Hepatocyte (in vitro differentiated cells): ENCODE measurements at regions not wholly inside any gene's neighbourhood (a gene's known extent, or its start where the extent isn't known, plus 50 kb on each side); places are given as distances from the start of the nearest gene placed in this dataset.

Experiments
- DNase-seq: peaks from one replicate; pipeline ENCODE4 v3.0.0-alpha.2; 2016; ENCODE audit warnings: low spot score
- H2AFZ ChIP-seq: fragments of 200-600 bp; sonication (generic); 2 replicates; pipeline ENCODE4 v1.6.0; 2016; ENCODE audit warnings: antibody characterized with exemption, mild to moderate bottlenecking
- H3K27ac ChIP-seq: fragments of 200-600 bp; sonication (generic); 2 replicates; pipeline ENCODE4 v1.5.1; 2016; ENCODE audit warnings: mild to moderate bottlenecking
- H3K27me3 ChIP-seq: fragments of 200-600 bp; sonication (generic); 2 replicates; pipeline ENCODE4 v1.6.1; 2016
- H3K36me3 ChIP-seq: fragments of 200-600 bp; sonication (generic); replicated peaks from 2 replicates; pipeline ENCODE4 v1.5.1; 2016; ENCODE audit warnings: low read depth; ENCODE audit not compliant: insufficient read depth
- H3K4me1 ChIP-seq: fragments of 200-600 bp; sonication (generic); 2 replicates; pipeline ENCODE4 v1.5.1; 2016; ENCODE audit warnings: mild to moderate bottlenecking, moderate library complexity; ENCODE audit not compliant: insufficient read depth
- H3K4me2 ChIP-seq: fragments of 200-600 bp; sonication (generic); 2 replicates; pipeline ENCODE4 v1.6.0; 2016
- H3K4me3 ChIP-seq: fragments of 200-600 bp; sonication (generic); 2 replicates; pipeline ENCODE4 v1.5.1; 2016; ENCODE audit warnings: mild to moderate bottlenecking
- H3K79me2 ChIP-seq: fragments of 200-600 bp; sonication (generic); 2 replicates; pipeline ENCODE4 v1.6.0; 2017; ENCODE audit warnings: mild to moderate bottlenecking
- H3K9me2 ChIP-seq: fragments of 200-600 bp; sonication (generic); replicated peaks from 2 replicates; pipeline ENCODE4 v1.6.0; 2017; ENCODE audit warnings: mild to moderate bottlenecking; ENCODE audit not compliant: insufficient read depth
- H3K9me3 ChIP-seq: fragments of 200-600 bp; sonication (generic); 2 replicates; pipeline ENCODE4 v1.5.1; 2016; ENCODE audit warnings: low read depth, mild to moderate bottlenecking
- H4K20me1 ChIP-seq: fragments of 200-600 bp; sonication (generic); 2 replicates; pipeline ENCODE4 v1.6.0; 2016; ENCODE audit warnings: mild to moderate bottlenecking; ENCODE audit not compliant: insufficient read depth, poor library complexity, severe bottlenecking
- EZH2 ChIP-seq: fragments of 200-600 bp; sonication (generic); IDR thresholded peaks from 2 replicates; pipeline ENCODE4 v1.6.1; 2016; ENCODE audit warnings: antibody characterized with exemption, mild to moderate bottlenecking, borderline replicate concordance
- EZH2phosphoT487 ChIP-seq: fragments of 200-600 bp; sonication (generic); IDR thresholded peaks from one replicate; pipeline ENCODE4 v1.6.1; 2018; ENCODE audit warnings: antibody characterized with exemption, mild to moderate bottlenecking, low read depth, moderate library complexity; ENCODE audit not compliant: unreplicated experiment, severe bottlenecking
- WGBS: methylation state at CpG from one replicate; pipeline ENCODE4 v1.1.6; 2016; ENCODE audit warnings: low lambda C conversion rate; ENCODE audit errors: missing lambda C conversion rate; 5-methylcytosine and 5-hydroxymethylcytosine counted together
- TF ChIP-seq, protein P1 (sequence below): fragments of 200-600 bp; sonication (generic); IDR thresholded peaks from 2 replicates; pipeline ENCODE4 v1.5.1; 2016; ENCODE audit warnings: antibody characterized with exemption, mild to moderate bottlenecking; ENCODE audit not compliant: poor library complexity

DNA sequence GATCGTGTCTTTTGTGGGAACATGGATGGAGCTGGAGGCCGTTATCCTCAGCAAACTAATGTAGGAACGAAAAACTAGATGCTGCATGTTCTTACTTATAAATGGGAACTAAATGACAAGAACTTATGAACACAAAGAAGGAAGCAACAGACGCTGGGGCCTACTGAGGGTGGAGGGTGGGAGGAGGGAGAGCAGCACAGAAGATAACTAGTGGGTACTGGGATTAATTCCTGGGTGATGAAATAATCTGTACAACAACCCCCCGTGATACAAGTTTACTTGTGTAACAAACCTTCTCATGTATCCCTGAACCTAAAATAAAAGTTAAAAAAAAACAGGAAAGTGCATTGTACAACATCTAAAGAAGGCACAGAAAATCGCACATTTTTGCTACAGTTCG, 59.0 kb upstream of the TMEM170B start:
- H3K27ac ChIP-seq = no peak overlapping the region
- 91% methylated on average over 7 of the region's 7 CpGs for WGBS
- H3K9me2 ChIP-seq = no peaks in the 10 kb centered on the region
- no peaks in the 10 kb centered on the region for H3K36me3 ChIP-seq
- no peaks in the 10 kb centered on the region for H4K20me1 ChIP-seq
- H3K9me3 ChIP-seq = no peaks in the 10 kb centered on the region
- H3K27me3 ChIP-seq = no peaks in the 10 kb centered on the region
- TF ChIP-seq, protein P1, sequence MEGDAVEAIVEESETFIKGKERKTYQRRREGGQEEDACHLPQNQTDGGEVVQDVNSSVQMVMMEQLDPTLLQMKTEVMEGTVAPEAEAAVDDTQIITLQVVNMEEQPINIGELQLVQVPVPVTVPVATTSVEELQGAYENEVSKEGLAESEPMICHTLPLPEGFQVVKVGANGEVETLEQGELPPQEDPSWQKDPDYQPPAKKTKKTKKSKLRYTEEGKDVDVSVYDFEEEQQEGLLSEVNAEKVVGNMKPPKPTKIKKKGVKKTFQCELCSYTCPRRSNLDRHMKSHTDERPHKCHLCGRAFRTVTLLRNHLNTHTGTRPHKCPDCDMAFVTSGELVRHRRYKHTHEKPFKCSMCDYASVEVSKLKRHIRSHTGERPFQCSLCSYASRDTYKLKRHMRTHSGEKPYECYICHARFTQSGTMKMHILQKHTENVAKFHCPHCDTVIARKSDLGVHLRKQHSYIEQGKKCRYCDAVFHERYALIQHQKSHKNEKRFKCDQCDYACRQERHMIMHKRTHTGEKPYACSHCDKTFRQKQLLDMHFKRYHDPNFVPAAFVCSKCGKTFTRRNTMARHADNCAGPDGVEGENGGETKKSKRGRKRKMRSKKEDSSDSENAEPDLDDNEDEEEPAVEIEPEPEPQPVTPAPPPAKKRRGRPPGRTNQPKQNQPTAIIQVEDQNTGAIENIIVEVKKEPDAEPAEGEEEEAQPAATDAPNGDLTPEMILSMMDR = no peak
- no peak for TF ChIP-seq EZH2
- no peak for TF ChIP-seq EZH2phosphoT487
- DNase-seq = no peak
- H3K79me2 ChIP-seq = no peaks in the 10 kb centered on the region
- no peak overlapping the region for H2AFZ ChIP-seq
- H3K4me3 ChIP-seq = no peak overlapping the region
- no peak overlapping the region for H3K4me2 ChIP-seq
- H3K4me1 ChIP-seq = peaks cover 5% of the 10 kb centered on the region

DNA sequence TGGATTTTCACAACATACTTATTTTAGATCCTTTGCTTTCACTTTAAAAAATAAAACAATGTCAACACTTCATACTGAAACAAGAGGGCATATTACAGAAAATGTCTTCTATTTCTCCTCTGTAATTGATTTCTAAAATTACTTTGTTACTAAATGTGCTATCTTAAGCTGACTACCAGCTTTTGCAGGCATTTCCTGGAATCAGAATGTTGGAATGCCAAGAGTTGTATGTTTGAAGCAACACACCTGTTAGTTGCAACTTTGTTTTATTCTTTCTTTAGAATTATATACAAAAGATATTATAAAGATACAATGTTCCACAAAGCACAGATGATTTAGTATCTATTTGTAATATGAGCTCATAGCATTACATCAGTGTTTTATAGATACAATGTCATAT, 62.5 kb upstream of the TMEM170B start:
- H3K27me3 ChIP-seq = no peaks in the 10 kb centered on the region
- no peaks in the 10 kb centered on the region for H3K36me3 ChIP-seq
- no peak for TF ChIP-seq EZH2
- TF ChIP-seq, protein P1 = no peak
- TF ChIP-seq EZH2phosphoT487 = no peak
- H3K27ac ChIP-seq = no peak overlapping the region
- H3K4me2 ChIP-seq = no peak overlapping the region
- no peak overlapping the region for H3K4me3 ChIP-seq
- no peak for DNase-seq
- no peaks in the 10 kb centered on the region for H3K9me2 ChIP-seq
- no peaks in the 10 kb centered on the region for H3K4me1 ChIP-seq
- H3K9me3 ChIP-seq = no peaks in the 10 kb centered on the region
- H4K20me1 ChIP-seq = no peaks in the 10 kb centered on the region
- H3K79me2 ChIP-seq = no peaks in the 10 kb centered on the region
- no peak overlapping the region for H2AFZ ChIP-seq

DNA sequence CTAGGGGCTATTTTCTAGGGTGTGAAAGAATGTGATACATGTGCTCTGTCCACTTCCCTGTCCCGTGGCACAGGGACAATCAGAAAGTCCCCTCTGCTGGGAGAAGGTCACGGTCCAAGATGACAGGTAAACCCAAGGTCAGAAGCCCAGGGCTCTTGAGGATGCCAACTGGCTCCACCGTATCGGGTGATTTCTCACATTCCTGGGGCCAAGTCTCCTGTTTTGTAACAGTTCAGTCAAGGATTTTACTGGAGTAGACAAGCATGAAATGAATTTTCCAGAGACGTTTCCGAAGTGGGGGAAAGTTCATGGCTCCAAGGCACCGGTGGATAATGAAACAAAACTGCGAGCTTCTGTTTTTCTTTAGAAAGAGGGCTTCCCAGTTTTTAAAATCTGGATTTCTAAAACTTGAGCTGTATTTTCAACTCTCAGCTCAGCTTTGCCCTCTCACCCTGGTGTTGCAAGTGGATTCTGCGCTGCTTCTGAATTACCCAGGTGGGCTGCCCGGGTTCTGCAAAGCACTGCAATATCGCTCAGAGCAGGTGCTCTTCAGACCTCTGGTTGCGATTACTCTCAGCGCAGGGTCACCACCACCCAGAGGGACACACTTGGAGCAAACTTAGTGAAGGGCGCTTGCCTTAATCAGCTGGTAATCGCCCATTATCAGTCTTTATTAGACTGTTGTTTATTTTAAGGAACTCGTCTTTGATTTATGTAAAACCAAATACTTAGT, 64.4 kb upstream of the TMEM170B start:
- 66% methylated on average over 16 of the region's 16 CpGs for WGBS
- Histone ChIP-seq H3K79me2 (no peaks in the 10 kb centered on the region), H2AFZ (no peak overlapping the region), H3K36me3 (no peaks in the 10 kb centered on the region), H3K4me1 (no peaks in the 10 kb centered on the region), H3K27ac (no peak overlapping the region), H4K20me1 (no peaks in the 10 kb centered on the region), H3K9me3 (no peaks in the 10 kb centered on the region), H3K27me3 (no peaks in the 10 kb centered on the region), H3K4me2 (no peak overlapping the region), H3K4me3 (no peak overlapping the region), H3K9me2 (no peaks in the 10 kb centered on the region)
- DNase-seq = no peak
- no peak for TF ChIP-seq EZH2

DNA sequence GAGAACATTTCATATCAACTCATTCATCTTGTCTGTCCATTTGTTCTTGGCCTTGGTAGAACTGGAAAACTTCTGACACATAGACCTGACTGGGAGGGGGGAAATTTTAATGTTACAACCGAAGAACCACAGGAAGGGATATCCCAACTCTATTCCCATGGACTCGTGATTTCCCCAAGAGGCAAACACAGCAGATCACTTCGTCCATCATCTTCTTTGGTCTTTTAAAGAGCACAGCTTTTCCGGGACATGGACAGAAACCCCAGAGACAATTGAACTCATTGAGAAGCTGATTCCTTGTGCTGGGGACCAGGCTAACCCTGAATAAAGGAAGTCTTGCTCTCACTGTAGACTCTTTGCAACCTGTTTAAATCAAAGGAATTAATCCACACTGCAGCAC, 66.3 kb upstream of the TMEM170B start:
- Histone ChIP-seq H3K79me2 (no peaks in the 10 kb centered on the region), H3K9me3 (no peaks in the 10 kb centered on the region), H2AFZ (no peak overlapping the region), H3K4me2 (no peak overlapping the region), H3K4me3 (no peak overlapping the region), H4K20me1 (no peaks in the 10 kb centered on the region), H3K27me3 (no peaks in the 10 kb centered on the region), H3K27ac (no peak overlapping the region), H3K36me3 (no peaks in the 10 kb centered on the region), H3K9me2 (no peaks in the 10 kb centered on the region), H3K4me1 (no peaks in the 10 kb centered on the region)
- DNase-seq = no peak
- WGBS = 94% methylated on average over 4 of the region's 4 CpGs
- TF ChIP-seq EZH2phosphoT487 (no peak), EZH2 (no peak)
- TF ChIP-seq, protein P1 = no peak
